Fibroblast of skin of back (primary cell): ENCODE measurements at regions not wholly inside any gene's neighbourhood (a gene's known extent, or its start where the extent isn't known, plus 50 kb on each side); places are given as distances from the start of the nearest gene placed in this dataset.

Experiments
- DNase-seq: peaks from one replicate; pipeline ENCODE4 v3.0.0-alpha.2; 2013

DNA sequence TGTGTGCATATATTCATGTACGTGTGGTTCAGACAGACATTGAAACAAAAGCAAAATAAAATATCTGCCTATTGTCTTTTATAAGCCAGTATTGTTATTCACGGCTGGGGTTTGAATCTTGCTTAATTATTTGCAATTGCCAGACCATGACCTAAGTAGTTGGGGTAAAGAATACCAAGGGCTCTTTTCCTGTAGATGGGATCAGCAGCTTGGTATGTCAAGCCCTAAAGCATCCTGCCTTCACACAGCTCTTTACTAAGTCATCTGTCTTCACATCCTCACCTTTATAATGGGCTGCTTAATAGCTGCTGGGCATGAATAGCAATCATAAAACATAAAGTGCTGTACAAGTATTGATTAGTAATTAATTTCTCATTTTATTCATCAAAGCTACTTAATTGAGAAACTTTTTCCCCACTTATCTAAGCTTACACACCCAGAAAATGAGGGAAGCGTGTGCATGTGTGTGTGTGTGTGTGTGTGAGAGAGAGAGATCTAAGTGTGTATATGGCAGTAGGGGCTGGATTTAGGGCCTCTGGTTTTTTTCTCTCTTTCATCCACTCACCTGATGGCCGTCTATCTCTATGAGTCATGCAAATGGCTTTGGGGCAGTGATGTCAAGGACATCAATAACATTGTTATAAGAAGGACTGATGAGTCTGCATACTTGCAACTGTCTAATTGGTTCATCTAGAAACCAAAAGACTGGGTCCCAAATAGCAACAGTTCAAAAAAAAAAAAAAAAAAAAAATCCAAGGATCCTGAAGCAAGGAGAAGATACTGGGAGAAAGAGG lies 244.1 kb upstream of the TNP1 start:
- peak; percentile 91 for DNase-seq

DNA sequence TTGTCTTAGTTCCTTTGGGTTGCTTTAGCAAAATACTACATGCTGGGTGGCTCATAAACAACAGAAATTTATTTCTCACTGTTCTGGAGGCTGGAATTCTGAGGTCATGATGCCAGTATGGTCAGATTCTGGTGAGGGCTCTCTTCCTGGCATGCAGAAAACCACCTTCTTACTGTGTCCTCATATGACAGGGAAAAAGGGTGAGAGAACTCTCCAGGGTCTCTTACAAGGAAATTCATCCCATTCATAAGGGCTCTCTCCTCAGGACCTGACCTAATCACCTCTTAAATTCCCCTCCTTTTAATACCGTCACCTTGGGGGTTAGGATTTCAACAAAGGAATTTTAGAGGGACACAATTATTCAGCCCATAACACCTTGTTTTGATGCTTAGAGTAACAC lies 243.1 kb upstream of the TNP1 start:
- no peak for DNase-seq

DNA sequence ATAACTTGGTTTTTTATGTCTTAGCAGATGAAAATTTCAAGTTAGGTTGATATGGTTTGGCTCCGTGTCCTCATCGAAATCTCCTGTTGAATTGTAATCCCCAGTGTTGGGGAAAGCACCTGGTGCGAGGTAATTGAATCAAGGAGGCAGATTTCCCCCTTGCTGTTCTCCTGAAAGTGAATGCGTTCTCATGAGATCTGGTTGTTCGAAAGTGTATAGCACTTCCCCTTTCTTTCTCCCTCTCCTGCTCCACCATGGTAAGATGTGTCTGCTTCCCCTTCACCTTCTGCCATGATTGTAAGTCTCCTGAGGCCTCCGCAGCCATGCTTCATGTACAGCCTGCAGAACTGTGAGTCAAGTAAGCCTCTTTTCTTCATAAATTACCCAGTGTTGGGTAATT lies 242.1 kb upstream of the TNP1 start:
- no peak for DNase-seq

DNA sequence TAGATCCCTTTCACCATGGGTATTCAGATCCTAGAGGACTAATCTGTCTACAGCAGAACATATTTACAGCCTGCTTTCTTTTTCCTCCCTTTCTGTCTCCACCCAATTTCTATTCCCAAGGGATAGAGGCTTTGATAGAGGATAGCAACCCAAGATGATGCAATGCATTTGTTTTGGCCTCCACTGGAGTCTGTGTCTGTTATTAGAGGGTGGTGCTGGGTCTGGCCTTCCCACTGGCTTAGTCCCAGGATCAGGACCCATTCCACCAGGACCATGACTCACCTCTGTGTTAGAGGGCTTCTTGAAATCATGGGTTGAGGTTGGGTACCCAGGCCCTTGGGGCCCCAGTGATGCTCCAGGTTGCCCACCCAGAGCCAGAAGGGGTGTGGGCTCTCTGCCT lies 239.7 kb upstream of the TNP1 start:
- DNase-seq = peak; percentile 89

DNA sequence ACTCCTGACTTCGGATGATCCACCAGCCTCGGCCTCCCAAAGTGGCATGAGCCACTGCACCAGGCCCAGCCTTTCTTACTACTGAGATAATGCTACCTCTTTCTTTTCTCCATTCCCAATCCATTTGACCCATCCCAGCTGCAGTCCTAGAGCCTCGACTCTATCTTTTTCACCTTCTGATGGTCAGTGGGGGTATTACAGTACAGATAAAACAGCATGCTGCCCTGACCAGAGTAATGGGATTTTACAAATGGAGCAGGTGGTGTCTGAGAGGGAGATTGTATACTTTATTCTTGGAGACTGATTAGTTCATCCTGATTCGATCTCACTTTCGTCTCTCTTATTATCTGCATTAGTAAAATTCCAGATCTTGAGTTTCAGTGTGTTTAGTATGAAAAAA lies 238.6 kb upstream of the TNP1 start:
- DNase-seq = no peak

DNA sequence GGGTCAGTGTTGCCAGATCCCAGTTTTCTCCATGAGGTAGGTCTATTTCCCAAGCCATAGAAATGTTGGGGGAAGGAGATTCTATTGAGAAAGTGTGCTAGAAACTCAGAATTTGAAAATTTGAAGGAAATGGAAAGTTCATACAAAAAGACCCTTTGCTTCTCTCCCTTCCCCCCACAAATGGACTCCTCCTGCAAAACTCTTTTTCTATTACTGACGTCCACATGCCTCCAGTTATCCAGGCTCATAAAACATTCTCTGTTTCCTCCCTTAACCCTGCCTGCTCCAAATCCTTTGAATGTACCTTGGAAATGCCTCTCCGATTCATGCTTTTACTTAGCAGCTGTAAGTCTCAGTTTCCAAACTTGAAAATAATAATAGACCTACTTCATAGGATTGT lies 237.5 kb upstream of the TNP1 start:
- no peak for DNase-seq

DNA sequence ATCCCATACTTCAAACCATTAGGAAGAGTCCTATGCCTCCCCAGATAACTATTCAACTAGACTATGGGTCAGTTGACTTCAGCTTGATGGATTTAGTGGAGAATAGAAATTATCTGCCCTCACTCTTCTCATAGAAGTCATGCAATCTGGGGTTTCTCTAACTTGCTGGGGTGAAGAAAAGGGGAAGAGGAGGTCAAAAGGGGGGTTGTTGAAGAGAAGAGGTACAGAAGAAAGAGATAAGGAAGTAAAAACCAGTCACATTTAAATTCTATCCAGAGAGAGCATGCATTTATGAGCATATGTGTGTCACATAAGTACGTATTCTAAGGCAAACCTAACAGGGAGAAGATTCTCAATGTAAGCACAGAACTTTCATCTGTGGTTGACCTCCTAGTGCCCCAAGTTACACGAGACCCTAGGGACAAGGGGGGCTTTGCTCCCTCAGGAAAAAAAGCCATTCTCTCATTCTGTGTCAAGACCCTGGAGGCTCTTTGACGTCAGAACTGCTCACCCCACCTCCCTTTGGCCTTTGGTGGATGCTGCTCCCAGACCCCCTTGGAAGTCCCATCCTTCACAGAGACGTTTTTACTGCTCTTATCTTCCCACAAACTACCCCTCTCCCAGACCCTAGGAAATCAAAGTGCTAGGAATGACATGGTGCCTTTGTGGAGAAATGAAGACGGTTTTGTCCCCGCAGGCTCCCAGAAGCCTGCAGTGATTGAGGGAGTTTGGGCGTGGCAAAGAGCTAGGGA lies 236.8 kb upstream of the TNP1 start:
- no peak for DNase-seq

DNA sequence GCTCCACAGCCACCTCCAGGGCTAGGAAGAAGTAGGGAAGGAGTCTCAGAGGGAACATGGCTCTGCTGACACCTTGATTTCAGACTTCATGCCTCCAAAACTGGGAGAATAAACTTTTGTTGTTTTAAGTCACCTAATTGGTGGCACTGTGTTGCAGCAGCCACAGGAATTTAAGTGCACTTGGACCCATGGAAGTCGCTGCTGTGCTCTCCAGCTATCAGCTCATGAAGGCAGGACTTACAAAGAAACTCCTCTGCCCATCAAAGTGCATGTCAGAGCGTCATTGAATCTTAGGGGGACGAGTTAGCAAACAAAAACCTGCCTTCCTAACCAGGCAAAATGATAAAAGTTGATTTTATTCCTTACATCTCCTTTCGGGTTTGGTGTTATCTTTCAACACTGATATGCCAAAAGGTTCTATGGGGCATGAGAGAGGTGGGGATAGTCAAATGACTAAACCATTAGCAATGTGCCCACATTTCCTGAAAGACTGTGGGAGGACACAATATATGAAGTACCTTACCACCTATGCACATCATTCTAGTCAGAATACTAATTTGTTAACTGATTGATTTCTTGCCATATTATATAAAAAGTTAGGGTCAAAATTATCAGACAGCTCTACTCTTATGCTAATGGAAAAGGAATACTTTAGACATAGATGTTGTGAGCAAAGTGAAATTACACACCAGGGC lies 235.8 kb upstream of the TNP1 start:
- DNase-seq = no peak

DNA sequence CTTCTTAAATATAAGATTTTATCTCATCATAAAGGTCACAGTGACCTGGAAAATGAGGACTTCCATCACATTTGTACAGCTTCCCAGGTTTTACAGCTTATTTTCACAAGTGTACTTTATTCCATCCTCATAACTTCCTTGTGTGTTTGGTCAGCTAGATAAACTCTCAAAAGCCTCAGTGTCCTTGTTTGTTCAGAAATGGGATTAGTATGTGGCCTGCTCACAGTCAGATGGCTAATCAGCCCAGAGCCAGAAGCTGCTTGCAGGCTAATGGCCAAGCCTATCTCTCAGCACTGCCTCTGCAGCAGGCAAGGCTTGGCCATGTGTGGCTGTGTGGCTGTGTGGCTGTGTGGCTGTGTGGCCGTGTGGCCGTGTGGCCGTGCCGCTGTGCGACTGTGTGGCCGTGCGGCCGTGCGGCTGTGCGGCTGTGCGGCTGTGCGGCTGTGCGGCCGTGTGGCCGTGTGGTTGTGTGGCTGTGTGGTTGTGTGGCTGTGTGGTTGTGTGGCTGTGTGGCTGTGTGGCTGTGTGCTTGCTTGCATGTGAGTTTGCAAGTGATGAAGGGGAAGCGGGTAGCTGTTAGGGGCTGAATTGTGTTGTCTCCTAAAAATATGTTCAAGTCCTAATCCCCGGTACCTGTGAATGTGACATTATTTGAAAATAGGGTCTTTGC lies 233.0 kb upstream of the TNP1 start:
- DNase-seq = no peak

DNA sequence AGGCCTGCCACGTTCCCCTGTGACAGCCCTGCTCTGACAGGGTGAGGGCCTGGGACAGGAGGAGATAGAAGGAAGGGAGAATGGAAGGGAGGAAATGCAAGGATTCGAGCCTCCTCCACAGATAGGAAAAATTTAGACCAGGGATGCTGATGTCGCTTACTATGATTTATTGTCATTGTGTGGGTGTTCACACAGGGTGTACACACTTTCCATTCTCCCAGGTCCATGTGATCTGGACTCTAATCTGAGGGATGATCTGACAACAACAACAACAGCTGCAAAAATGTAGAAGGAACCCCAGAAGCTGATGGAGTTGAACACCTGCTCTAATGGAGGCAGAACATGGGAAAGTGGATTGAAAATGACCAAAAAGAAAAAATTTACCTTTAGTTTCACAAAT lies 231.7 kb upstream of the TNP1 start:
- DNase-seq = no peak

DNA sequence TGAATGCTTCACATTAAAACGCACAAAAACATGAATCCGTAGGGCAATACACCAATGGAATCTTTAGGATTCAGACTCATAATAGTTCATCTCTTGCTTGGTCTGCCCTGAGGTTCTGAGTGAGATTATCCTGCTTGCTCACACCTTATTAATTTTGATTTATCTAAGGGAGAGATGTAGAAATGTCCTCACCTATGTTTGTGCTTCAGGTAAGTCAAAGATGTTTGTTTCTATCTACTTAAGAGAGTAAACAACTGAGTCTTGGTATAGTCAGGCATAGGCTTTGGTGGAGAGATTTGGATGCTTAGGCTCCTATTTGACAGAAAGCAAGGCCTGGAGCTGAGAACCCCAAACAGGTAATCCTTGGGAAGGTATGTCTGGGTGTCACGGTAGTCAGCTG lies 231.0 kb upstream of the TNP1 start:
- no peak for DNase-seq

DNA sequence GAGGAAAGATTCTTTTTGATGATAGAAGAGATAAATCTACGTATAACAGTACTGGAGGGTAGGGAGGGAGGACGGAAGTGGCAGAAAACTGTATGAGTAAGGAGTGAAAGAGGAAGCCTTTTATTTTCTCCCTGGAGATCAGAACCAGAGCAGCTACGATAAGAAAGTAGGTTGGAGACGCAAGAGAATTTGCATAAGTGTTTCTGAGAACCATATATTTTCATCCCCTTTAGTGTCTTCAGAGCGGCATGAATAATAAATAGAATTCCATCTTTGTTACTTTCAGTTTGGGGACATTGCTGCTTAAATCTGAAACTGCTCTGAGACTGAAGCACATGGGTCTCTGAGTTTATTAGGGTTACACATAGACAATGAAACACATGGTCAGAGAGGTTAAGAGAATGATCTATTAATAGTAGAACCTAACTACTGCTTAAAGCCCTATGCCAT lies 230.2 kb upstream of the TNP1 start:
- DNase-seq = no peak

DNA sequence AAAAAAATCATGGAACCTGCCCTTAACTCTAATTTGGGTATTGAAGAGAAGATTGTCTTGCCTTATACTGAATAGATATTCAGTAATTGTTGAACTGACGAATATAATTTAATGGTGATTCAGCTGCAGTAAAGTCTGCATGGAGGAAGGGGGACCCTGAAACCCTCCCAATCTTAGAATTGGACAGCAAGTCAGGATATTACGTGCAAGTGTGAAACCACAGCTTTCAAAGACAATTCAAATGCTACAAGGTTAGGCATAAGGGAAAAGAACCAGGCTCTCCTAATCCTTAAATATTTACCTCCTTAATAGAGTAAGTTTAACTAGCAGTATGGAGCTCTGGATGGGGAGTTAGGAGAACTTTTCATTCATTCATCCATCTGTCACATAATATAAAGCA lies 226.9 kb upstream of the TNP1 start:
- no peak for DNase-seq

DNA sequence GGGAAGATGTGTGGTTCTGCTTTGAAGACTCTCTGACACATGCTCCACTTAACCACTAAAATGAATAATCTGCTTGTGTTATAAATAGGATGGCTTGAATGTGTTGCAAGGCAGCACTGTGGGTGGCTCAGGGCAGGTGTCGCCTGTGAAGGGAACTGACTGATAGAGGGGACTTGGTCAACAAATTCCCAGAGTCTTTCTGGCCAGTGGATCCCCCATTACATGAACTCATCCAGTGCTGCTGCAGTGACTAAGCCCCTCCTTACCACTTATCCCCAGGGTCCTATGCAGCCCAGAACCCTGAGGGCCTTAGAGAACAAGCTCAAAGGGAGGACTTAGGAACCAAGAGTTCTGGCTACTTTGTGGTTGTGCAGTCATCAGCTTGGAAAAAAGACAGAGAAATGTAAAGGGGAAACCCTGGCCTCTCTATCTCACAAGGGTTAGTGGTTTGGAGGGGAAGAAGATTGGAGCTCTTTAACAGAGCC lies 226.2 kb upstream of the TNP1 start:
- no peak for DNase-seq

DNA sequence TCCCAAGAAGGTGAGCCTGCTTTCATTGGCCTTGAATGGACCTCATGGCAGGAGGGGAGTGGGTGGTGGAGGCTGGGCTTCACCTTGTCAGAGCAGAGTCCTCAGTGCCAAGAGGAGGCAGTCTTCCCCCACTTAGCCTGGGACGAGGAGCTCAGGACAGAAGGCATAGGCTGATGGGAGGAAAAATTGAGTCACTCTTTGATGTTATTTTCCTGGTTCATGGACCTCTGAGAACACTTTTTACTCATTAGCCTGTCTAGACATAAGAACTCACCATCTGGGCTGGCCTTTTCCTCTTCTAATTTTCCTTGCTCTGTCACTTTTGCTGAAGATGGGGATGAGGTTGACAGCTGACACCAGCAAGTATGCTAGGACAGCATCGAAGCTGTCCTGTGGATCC lies 225.7 kb upstream of the TNP1 start:
- no peak for DNase-seq

DNA sequence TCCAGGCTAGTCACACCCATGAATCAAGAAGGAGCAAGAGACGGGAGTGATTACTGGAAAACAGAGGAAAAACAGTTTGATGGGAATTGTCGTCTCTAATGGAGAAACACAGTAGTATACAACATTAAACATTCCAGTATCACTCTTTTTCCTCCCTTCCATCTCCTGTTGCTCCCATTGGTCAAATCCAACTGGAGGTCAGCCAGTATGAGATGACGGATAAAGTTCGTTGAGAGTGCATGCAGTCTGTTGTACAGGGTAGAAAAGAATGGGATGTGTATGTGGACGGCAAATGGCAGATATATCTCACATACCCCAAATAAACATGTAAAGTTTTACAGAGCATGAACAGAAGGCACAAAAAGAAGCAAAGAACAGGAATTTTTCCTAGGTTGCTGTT lies 221.9 kb upstream of the TNP1 start:
- no peak for DNase-seq

DNA sequence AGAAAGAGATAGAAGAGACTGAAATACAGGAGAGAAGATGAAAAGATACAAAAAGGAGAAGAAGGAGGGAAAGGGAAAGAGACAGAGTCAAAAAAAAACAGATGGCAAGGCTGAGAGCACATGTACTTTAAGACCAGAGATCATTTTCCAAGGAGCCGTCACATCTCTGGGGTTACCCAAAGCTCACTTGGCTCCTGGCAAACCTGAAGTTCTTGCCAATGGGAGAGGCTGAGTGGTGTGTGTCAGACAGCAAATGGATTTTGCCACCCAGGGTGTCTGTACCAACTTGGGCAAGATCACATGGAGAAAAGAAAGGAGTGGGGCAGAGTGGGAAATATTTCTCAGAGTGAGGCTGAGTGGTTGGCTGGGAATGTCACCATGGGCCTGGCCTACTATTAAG lies 219.3 kb upstream of the TNP1 start:
- no peak for DNase-seq

DNA sequence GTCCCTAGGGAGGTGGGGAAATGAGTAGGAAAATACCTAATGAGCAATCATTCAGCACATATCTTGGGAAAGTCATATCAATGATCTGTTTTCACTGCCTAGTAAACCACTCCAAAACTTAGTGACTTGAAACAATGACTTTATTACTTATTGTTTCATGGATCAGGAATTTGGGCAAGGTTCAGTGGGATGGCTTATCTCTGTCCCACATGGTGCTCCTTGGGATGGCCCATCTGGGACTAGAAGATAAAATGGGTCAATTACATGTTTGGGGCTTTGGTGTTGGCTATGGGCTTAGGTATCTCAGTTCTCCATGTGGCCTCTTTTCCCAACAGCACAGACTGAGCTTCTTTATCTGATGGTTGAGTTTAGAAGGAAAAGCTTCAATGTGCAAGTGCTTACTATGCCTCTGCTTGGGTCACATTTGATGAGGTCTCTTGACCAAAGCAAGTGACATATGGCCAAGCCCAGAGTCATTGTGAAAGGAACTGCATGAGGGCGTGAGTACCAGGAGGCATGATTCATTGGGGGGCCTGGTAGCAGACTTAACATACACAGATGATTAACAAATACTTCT lies 218.1 kb upstream of the TNP1 start:
- DNase-seq = peak; percentile 49

DNA sequence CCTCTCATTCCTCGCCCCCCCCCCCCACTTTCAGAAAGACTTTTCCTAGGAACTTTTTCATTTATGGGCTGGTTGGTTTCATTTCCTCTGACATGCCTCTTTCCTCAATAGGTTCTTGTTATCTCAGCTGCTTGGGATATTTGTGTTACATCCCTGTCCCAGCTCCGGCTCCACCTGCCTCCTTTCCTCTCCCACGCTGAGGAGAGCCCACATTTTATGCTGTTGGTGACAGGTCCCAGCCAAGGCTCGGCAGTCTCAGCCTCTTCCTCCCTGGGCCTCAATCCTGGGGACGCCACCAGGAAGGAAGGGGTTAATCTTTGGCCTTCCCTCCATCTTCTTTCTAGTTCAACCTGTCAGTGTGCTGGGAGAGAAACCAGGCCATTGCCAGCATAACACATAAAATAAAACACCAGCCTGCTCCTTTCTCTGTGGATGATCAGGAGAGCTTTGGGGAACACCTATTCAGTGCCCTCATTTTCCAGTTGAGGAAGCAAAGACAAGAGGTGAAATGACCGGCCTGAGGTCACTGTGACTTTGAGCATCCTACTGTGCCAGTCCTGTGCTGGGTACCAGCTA lies 216.9 kb upstream of the TNP1 start:
- no peak for DNase-seq

DNA sequence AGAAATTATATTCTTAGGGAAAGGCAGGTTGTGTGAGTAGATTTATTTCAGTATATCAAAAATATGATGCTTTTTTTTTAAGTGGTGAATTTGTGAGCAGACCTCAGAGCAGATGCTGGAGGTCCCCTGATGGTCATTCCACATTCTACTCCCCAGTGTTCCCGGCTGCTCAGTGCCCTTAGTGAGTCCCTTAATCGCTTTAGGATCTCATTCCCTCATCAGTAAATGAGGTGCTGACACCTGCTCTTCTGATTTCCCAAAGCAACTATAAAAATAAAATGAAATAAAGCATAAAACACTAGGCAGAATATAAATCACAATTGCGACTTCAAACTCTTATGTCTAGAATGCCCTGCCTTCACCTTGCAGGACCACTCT lies 216.2 kb upstream of the TNP1 start:
- no peak for DNase-seq

DNA sequence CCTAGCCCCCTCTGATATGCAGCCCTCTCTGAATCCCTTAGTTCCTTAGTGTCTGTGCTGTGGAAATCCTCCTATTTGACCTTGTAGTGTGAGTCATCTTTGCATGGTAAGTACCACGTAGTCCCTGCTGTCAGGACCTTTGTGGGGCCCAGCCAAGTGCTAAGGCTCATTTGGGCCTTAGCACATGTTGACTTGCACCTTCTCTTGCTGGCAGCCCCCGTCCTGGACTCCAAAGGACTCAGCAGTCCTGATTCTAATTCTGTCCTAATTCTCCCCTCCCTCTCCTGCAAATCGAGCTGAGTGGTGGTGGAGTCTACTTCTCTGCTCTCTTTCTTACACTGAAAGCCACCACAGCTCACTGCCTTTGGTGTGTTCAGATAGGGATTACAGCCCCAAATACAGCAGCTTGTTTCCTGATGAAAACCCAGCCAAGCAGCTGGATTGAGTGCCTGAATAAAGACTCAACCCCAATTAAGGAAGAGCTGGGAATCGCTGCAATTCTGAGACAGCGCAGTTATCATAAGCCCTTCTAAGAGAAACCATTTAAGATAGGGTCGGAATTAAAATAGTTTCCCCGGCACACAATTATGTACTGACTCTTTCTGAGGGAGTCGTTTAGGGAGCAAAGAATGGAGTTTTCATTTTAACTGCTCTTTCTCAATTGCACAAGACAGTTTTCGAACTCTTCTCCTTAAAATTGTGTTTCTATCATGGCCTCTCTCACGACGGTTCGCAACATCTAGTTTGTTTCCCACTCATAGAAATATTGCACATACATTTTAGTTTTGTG lies 215.6 kb upstream of the TNP1 start:
- no peak for DNase-seq
